Breast epithelium (tissue), 4 donors: ENCODE measurements at regions not wholly inside any gene's neighbourhood (a gene's known extent, or its start where the extent isn't known, plus 50 kb on each side); places are given as distances from the start of the nearest gene placed in this dataset.

Experiments
- DNase-seq, 2 donors: peaks; one replicate each; pipeline ENCODE4 v3.0.0-alpha.2; 2019; ENCODE audit warnings: low spot score in 2 of 2
- H3K27ac ChIP-seq, 2 donors: fragments of 200-600 bp; sonication (generic) in 1 of 2; one replicate each; pipeline ENCODE4 v1.5.1; 2016 to 2019; ENCODE audit warnings: mild to moderate bottlenecking in 1 of 2
- H3K27me3 ChIP-seq, 2 donors: fragments of 200-600 bp; sonication (generic) in 1 of 2; one replicate each; pipeline versions ENCODE4 v1.5.1 to v1.6.0; 2017 to 2019; ENCODE audit warnings: control low read depth in 1 of 2, mild to moderate bottlenecking in 1 of 2
- H3K36me3 ChIP-seq: fragments of 200-600 bp; one replicate; pipeline ENCODE4 v1.5.1; 2019
- H3K4me1 ChIP-seq, 2 donors: fragments of 200-600 bp; sonication (generic); one replicate each; pipeline ENCODE4 v1.5.1; 2016 to 2019; ENCODE audit warnings: control low read depth in 1 of 2
- H3K4me3 ChIP-seq, 3 donors: fragments of 200-600 bp; sonication (generic); 1 replicate in 2 of 3; 2 replicates in 1 of 3; pipeline ENCODE4 v1.5.1; 2016 to 2019; ENCODE audit warnings: mild to moderate bottlenecking in 3 of 3, moderate library complexity in 2 of 3
- H3K9me3 ChIP-seq, 2 donors: fragments of 200-600 bp; sonication (generic) in 1 of 2; one replicate each; pipeline ENCODE4 v1.5.1; 2016 to 2019; ENCODE audit warnings: control low read depth in 1 of 2
- POLR2A ChIP-seq: fragments of 450-650 bp; IDR thresholded peaks from one replicate; pipeline ENCODE4 v1.6.1; 2016; ENCODE audit warnings: antibody characterized with exemption, mild to moderate bottlenecking, moderate library complexity
- POLR2AphosphoS5 ChIP-seq, 3 donors: sonication (generic); formaldehyde crosslinking; IDR thresholded peaks; one replicate each; pipeline ENCODE4 v1.6.1; 2017; ENCODE audit warnings: antibody characterized with exemption in 3 of 3
- intact Hi-C: fragments of 100-400 bp; cut with DNase I; formaldehyde crosslinking; loops from one replicate; pipeline ENCODE4 v1.15.1; 2023; ENCODE audit warnings: low total_unique reads
- TF ChIP-seq, protein P1 (sequence below), 3 donors: fragments of 450-650 bp; IDR thresholded peaks; one replicate each; pipeline ENCODE4 v1.5.1; 2016 to 2017; ENCODE audit warnings: antibody characterized with exemption in 3 of 3, mild to moderate bottlenecking in 3 of 3, moderate library complexity in 3 of 3

DNA sequence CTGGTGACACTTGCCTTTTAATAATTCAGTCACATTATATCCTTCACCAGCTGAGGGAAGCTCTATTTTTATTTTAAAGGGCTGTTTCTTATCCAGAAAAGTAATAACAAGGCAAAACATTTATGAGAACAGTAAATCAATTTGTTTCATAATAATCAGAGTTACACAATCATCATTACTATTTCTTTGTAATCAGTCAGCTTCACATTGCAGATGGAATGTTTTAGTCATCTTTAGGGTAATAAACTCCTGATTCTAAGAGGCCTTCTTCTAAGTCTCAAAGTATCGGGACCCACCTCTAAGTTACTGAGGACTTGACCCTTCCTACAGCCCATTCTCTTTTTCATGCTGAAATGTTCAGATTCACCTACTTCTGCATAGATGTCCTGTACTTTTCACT is 298.3 kb upstream of the TGFBR2 start:
- DNase-seq: no peak
- Histone ChIP-seq H3K27ac (peak overlapping the region; percentile 65 to 66), H3K4me3 (no peak overlapping the region), H3K4me1 (no peaks in the 10 kb centered on the region), H3K36me3 (no peaks in the 10 kb centered on the region), H3K9me3 (peaks cover 0 to 3% of the 10 kb centered on the region in 2 donors), H3K27me3 (no peaks in the 10 kb centered on the region)
- intact Hi-C loops: no loop called here
- no peak for TF ChIP-seq POLR2AphosphoS5 (IDR thresholded peaks at IDR 0.05)
- TF ChIP-seq POLR2A: no peak
- TF ChIP-seq, protein P1, sequence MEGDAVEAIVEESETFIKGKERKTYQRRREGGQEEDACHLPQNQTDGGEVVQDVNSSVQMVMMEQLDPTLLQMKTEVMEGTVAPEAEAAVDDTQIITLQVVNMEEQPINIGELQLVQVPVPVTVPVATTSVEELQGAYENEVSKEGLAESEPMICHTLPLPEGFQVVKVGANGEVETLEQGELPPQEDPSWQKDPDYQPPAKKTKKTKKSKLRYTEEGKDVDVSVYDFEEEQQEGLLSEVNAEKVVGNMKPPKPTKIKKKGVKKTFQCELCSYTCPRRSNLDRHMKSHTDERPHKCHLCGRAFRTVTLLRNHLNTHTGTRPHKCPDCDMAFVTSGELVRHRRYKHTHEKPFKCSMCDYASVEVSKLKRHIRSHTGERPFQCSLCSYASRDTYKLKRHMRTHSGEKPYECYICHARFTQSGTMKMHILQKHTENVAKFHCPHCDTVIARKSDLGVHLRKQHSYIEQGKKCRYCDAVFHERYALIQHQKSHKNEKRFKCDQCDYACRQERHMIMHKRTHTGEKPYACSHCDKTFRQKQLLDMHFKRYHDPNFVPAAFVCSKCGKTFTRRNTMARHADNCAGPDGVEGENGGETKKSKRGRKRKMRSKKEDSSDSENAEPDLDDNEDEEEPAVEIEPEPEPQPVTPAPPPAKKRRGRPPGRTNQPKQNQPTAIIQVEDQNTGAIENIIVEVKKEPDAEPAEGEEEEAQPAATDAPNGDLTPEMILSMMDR (IDR thresholded peaks at IDR 0.05): no peak

DNA sequence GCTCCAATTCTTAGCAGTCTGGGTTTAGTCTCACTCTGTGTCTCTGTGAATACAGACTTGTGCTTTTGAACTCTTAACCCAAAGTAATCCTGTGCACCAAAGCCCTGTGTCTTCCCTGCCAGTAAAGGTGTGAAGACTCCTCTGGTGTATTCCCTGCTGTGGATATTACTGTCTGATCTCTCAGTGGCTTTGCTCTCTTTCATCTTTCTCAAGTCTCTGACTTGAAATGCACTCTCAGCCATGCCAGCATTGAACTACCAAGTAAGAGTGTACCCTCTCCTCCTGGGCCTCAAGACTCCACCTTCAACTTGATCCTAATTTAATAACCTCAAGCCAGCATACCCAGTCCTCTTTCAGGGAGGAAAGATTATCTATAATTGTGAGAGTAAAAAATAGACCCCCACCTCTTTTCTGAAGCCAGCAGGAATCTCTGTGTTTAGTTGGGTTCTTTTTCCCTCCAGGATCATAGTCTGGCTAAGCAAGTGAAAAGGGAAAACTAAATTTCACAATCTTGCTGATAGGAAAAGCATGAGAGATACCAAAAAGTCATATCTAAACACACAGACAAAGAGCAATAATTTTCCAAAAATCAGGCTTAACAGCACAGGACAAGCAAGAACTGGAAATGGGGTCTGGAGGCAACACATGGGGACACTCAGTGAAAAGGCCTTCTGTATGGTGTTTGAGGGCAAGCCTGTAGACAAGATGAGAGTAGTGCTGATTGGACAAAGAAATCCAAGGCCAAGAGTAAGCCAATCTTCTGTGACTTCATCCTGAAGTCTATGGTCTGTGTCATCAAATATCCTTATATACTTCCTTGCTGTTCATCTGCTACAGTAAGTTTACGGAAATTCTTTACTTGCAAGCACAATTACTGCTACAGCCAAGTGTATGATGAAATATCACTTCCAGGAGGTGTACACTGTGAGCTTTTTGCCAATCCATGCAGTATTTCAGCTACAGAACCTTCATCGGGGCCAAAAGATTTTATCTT is 296.1 kb upstream of the TGFBR2 start:
- no peak for DNase-seq
- H3K27ac ChIP-seq: peak overlapping the region; percentile 69 to 82
- intact Hi-C loops: no loop called here
- no peak overlapping the region for H3K4me3 ChIP-seq
- H3K36me3 ChIP-seq: no peaks in the 10 kb centered on the region
- TF ChIP-seq, protein P1 (IDR thresholded peaks at IDR 0.05): no peak
- TF ChIP-seq POLR2A: no peak
- TF ChIP-seq POLR2AphosphoS5 (IDR thresholded peaks at IDR 0.05): no peak
- no peaks in the 10 kb centered on the region for H3K9me3 ChIP-seq
- no peaks in the 10 kb centered on the region for H3K4me1 ChIP-seq
- H3K27me3 ChIP-seq: no peaks in the 10 kb centered on the region

DNA sequence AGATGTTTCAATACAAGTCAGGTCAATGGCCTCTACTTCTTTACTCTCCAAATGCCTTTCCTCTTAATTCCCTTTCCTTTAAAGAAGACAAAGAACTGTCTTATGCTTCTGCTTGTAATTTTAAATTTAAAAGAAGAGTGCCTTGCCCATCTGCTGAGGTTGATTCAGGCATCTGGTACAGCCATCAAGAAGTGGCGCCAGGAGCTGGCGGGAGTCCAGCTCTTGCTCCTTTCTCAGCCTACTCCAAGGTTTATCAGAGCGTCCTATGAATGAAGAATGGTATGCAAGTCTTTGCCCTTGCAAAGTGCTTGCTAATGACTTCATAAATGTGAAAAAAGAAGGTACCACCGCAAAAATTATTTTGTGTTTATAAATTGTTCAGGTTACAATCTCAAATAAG is 294.6 kb upstream of the TGFBR2 start:
- H3K36me3 ChIP-seq: no peaks in the 10 kb centered on the region
- TF ChIP-seq POLR2AphosphoS5 (IDR thresholded peaks at IDR 0.05) (no peak), POLR2A (no peak)
- TF ChIP-seq, protein P1 (IDR thresholded peaks at IDR 0.05): no peak
- no peaks in the 10 kb centered on the region for H3K27me3 ChIP-seq
- H3K27ac ChIP-seq: peak overlapping the region; percentile 16 to 35
- peak; percentile 51 to 65 for DNase-seq
- no peaks in the 10 kb centered on the region for H3K9me3 ChIP-seq
- H3K4me3 ChIP-seq: no peak overlapping the region
- intact Hi-C loops: no loop called here
- no peaks in the 10 kb centered on the region for H3K4me1 ChIP-seq

DNA sequence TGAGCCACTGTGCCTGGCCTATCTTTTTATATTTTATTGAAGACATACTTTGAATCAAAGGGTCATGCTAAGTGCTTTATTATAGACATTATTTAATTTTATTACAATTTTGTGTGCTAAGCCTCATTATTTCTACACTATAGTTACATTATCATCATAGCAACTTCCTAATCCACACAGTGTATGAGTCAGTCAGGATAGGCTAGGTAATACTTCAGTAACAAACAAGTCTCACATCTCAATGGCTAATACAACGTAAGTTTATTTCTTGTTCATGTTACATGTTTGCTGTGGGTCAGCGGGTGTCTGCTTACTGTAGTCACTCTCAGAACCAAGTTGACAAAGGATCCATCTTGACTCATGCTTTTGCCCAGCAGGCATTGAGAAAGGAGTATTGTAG is 292.6 kb upstream of the TGFBR2 start:
- H3K36me3 ChIP-seq: no peaks in the 10 kb centered on the region
- no peaks in the 10 kb centered on the region for H3K27me3 ChIP-seq
- DNase-seq: no peak
- H3K27ac ChIP-seq: no peak overlapping the region
- H3K4me1 ChIP-seq: no peaks in the 10 kb centered on the region
- H3K9me3 ChIP-seq: no peaks in the 10 kb centered on the region
- no peak for TF ChIP-seq POLR2AphosphoS5 (IDR thresholded peaks at IDR 0.05)
- TF ChIP-seq POLR2A: no peak
- TF ChIP-seq, protein P1 (IDR thresholded peaks at IDR 0.05): no peak
- intact Hi-C loops: no loop called here
- no peak overlapping the region for H3K4me3 ChIP-seq

DNA sequence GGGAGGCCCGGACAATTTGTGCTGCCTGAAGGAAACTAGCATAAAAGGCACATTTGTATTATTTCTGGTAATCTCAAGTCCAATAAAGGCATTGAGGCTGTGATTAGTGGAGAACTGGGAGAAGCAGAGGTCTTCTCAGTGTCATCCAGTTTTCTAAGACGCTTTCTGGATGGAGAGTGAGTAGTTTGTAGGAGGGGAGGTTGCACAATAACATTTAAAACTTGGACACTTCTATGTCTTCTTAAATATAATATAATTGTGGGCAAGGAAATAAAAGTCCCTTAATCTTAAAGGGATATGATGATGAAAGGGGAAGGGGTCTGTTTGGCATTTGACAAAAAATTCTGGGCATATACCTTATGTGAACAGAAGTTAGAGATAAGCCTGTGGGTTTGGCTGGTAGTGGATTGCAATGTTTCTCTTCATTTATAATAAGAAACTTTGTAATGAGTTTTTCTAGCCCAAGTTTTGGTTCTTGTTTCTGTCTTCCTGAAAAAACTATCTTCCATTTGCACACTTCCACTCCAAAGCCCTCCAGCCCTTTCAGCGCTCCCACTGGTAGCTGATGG is 291.6 kb upstream of the TGFBR2 start:
- H3K27ac ChIP-seq: peak overlapping the region; percentile 8 to 53
- no peaks in the 10 kb centered on the region for H3K4me1 ChIP-seq
- no peaks in the 10 kb centered on the region for H3K27me3 ChIP-seq
- no peaks in the 10 kb centered on the region for H3K9me3 ChIP-seq
- H3K36me3 ChIP-seq: no peaks in the 10 kb centered on the region
- no peak overlapping the region for H3K4me3 ChIP-seq
- no peak for DNase-seq
- TF ChIP-seq POLR2A: no peak
- TF ChIP-seq POLR2AphosphoS5 (IDR thresholded peaks at IDR 0.05): no peak
- TF ChIP-seq, protein P1 (IDR thresholded peaks at IDR 0.05): no peak
- intact Hi-C loops: no loop called here
